ENCODE measurements at regions not wholly inside any gene's neighbourhood (a gene's known extent, or its start where the extent isn't known, plus 50 kb on each side); places are given as distances from the start of the nearest gene placed in this dataset.

- no peak overlapping the region for H3K4me2 ChIP-seq (ENCODE audit: unreplicated experiment)
- no peak overlapping the region for H3K9ac ChIP-seq
- no peak overlapping the region for H3K27ac ChIP-seq
- in situ Hi-C loops (cut with MboI), result no loop called here
- WGBS, 2 experiments (ENCODE audit: low coverage in 1 of 2, low lambda C conversion rate in 2 of 2, missing lambda C conversion rate in 2 of 2), result 61 to 63% methylated on average over 2 of the region's 2 CpGs
- H4K20me1 ChIP-seq (ENCODE audit: insufficient read depth), result no peaks in the 10 kb centered on the region
- no peaks in the 10 kb centered on the region for H3K9me2 ChIP-seq (ENCODE audit: insufficient read depth)
- no peaks in the 10 kb centered on the region for H3K9me3 ChIP-seq (ENCODE audit: low read depth)
- no peaks in the 10 kb centered on the region for H3K36me3 ChIP-seq (ENCODE audit: low read depth)
- H3K4me1 ChIP-seq (ENCODE audit: insufficient read depth), result peaks cover 10% of the 10 kb centered on the region; the same call in 1 of the 2 replicates
- no peaks in the 10 kb centered on the region for H3K27me3 ChIP-seq (replicated peaks; ENCODE audit: insufficient read depth)
- peaks cover 13% of the 10 kb centered on the region for H3F3A ChIP-seq (ENCODE audit: insufficient read depth)
- no peak overlapping the region for H3K4me3 ChIP-seq
- no peaks in the 10 kb centered on the region for H3K79me2 ChIP-seq (ENCODE audit: insufficient read depth)
- no peak for DNase-seq
- no peak for TF ChIP-seq EZH2phosphoT487 (IDR thresholded peaks at IDR 0.05; ENCODE audit: insufficient read depth, low read depth)
- TF ChIP-seq EZH2 (IDR thresholded peaks at IDR 0.05; ENCODE audit: insufficient read depth, poor library complexity, severe bottlenecking), result no peak
- H2AFZ ChIP-seq, result no peak overlapping the region
Measured at GRCh38 chr7:80286611-80287010, 152.0 kb downstream of the GNAI1 start.

DNA sequence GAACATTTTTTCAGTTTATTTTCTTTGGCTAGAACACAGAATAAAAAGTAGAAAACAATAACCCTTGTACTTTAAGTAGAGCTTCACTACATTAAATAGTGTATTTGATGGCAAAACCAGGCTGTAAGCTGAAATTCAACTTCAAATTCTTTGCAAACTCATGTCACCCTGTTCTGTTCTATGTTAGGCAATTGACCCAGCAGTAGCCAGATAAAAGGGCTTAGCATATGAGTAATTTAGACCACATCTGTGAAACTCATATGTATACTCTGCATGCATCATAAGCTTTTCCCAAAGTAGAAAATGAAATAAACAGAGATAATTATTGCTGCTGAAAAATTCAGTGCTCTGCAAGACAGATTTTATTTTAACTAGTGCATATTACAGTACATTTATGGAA is 150.2 kb downstream of the GNAI1 start:
- Histone ChIP-seq H3K27me3 (replicated peaks; ENCODE audit: insufficient read depth) (no peaks in the 10 kb centered on the region), H3K4me1 (ENCODE audit: insufficient read depth) (peaks cover 10% of the 10 kb centered on the region; the same call in 1 of the 2 replicates), H3K4me2 (ENCODE audit: unreplicated experiment) (peak overlapping the region; percentile 10), H3K9me2 (ENCODE audit: insufficient read depth) (no peaks in the 10 kb centered on the region), H4K20me1 (ENCODE audit: insufficient read depth) (no peaks in the 10 kb centered on the region), H3K79me2 (ENCODE audit: insufficient read depth) (no peaks in the 10 kb centered on the region), H3K27ac (no peak overlapping the region), H3K9me3 (ENCODE audit: low read depth) (no peaks in the 10 kb centered on the region), H3F3A (ENCODE audit: insufficient read depth) (peaks cover 13% of the 10 kb centered on the region), H3K36me3 (ENCODE audit: low read depth) (no peaks in the 10 kb centered on the region), H3K9ac (no peak overlapping the region), H2AFZ (no peak overlapping the region), H3K4me3 (no peak overlapping the region)
- in situ Hi-C loops (cut with MboI), result no loop called here
- no peak for TF ChIP-seq EZH2 (IDR thresholded peaks at IDR 0.05; ENCODE audit: insufficient read depth, poor library complexity, severe bottlenecking)
- peak; percentile 89 for DNase-seq

DNA sequence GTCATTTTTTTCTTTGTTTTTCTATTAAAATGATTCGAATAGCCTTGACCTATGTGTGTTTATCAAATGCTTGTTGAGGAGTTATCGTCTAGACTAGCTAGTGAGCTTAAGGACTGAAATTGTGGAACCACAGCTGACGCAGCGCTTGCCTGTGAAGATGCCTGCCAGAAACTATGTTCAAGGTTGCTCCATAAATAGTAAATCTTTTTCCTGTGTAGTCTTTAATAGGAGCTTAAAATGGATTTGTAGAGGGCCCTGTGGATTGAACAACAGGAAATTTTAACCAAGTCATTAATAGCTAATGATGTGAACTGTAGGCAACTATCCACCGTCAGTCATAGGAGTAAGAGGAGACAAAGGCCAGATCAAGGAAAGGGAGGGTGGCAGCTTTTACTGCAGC is 145.1 kb downstream of the GNAI1 start:
- DNase-seq, result no peak
- Histone ChIP-seq H4K20me1 (ENCODE audit: insufficient read depth) (no peaks in the 10 kb centered on the region), H3K4me3 (no peak overlapping the region), H3K27me3 (replicated peaks; ENCODE audit: insufficient read depth) (no peaks in the 10 kb centered on the region), H3K79me2 (ENCODE audit: insufficient read depth) (no peaks in the 10 kb centered on the region), H2AFZ (no peak overlapping the region), H3K4me2 (ENCODE audit: unreplicated experiment) (no peak overlapping the region), H3K27ac (no peak overlapping the region), H3K9ac (no peak overlapping the region), H3K4me1 (ENCODE audit: insufficient read depth) (peaks cover 30% of the 10 kb centered on the region), H3K9me2 (ENCODE audit: insufficient read depth) (no peaks in the 10 kb centered on the region), H3K36me3 (ENCODE audit: low read depth) (no peaks in the 10 kb centered on the region), H3F3A (ENCODE audit: insufficient read depth) (peaks cover 23% of the 10 kb centered on the region), H3K9me3 (ENCODE audit: low read depth) (no peaks in the 10 kb centered on the region)
- in situ Hi-C loops (cut with MboI), result no loop called here
- TF ChIP-seq EZH2 (IDR thresholded peaks at IDR 0.05; ENCODE audit: insufficient read depth, poor library complexity, severe bottlenecking), result no peak
- TF ChIP-seq EZH2phosphoT487 (IDR thresholded peaks at IDR 0.05; ENCODE audit: insufficient read depth, low read depth), result no peak
- WGBS, 2 experiments (ENCODE audit: low coverage in 1 of 2, low lambda C conversion rate in 2 of 2, missing lambda C conversion rate in 2 of 2), result 90 to 95% methylated on average over 5 of the region's 5 CpGs

DNA sequence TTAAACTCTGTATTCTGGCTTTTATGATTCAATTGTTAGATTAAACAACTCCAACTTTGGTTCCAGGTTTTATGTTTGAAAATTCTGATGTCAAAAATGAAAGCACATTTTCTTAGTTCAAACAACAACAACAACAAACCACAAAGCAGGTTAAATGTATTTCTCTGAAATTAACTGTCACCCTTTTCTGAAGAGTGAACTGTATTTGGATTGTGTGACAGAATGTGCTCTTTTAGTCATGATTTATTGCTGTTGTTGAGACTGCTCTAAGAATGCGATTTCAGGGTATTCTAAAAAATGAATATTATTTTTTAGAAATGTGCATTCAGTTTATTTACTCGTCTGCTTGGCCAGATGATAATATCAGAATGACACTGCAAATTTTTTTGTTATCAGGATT is 144.1 kb downstream of the GNAI1 start:
- DNase-seq, result peak; percentile 6
- H3K4me2 ChIP-seq (ENCODE audit: unreplicated experiment), result no peak overlapping the region
- 69 to 73% methylated on average over 2 of the region's 2 CpGs for whole genome bisulfite sequencing, 2 experiments (ENCODE audit: low coverage in 1 of 2, low lambda C conversion rate in 2 of 2, missing lambda C conversion rate in 2 of 2)

More for the DNA sequence above, 144.1 kb downstream of the GNAI1 start:
- Histone ChIP-seq H3K9me2 (ENCODE audit: insufficient read depth) (no peaks in the 10 kb centered on the region), H3K27me3 (replicated peaks; ENCODE audit: insufficient read depth) (no peaks in the 10 kb centered on the region), H3K36me3 (ENCODE audit: low read depth) (no peaks in the 10 kb centered on the region), H3K27ac (no peak overlapping the region), H3K79me2 (ENCODE audit: insufficient read depth) (no peaks in the 10 kb centered on the region), H4K20me1 (ENCODE audit: insufficient read depth) (no peaks in the 10 kb centered on the region), H3K9me3 (ENCODE audit: low read depth) (no peaks in the 10 kb centered on the region), H3K4me1 (ENCODE audit: insufficient read depth) (peaks cover 29% of the 10 kb centered on the region), H3K9ac (no peak overlapping the region), H2AFZ (no peak overlapping the region), H3F3A (ENCODE audit: insufficient read depth) (peaks cover 20% of the 10 kb centered on the region), H3K4me3 (no peak overlapping the region)
- TF ChIP-seq EZH2phosphoT487 (IDR thresholded peaks at IDR 0.05; ENCODE audit: insufficient read depth, low read depth), result no peak
- no peak for TF ChIP-seq EZH2 (IDR thresholded peaks at IDR 0.05; ENCODE audit: insufficient read depth, poor library complexity, severe bottlenecking)
- in situ Hi-C loops (cut with MboI), result no loop called here
